ENCODE measurements at regions not wholly inside any gene's neighbourhood (a gene's known extent, or its start where the extent isn't known, plus 50 kb on each side); places are given as distances from the start of the nearest gene placed in this dataset.

- Mint-ChIP-seq H3K27me3 (no peaks in the 10 kb centered on the region), H3K4me1 (peaks cover 45% of the 10 kb centered on the region), H3K4me3 (no peak overlapping the region), H3K9me3 (no peaks in the 10 kb centered on the region), H3K36me3 (ENCODE audit: low read depth) (no peaks in the 10 kb centered on the region), H3K27ac (no peak overlapping the region)
- ATAC-seq (no peak), DNase-seq (no peak)
These were observed 486.8 kb downstream of the FOXO1 start for GRCh38 chr13:40179445-40180281.

- H3K9me3 Mint-ChIP-seq, result peaks cover 3% of the 10 kb centered on the region
- no peak overlapping the region for H3K27ac Mint-ChIP-seq
- peaks cover 52% of the 10 kb centered on the region for H3K4me1 Mint-ChIP-seq
- H3K27me3 Mint-ChIP-seq, result no peaks in the 10 kb centered on the region
- H3K36me3 Mint-ChIP-seq (ENCODE audit: low read depth), result no peaks in the 10 kb centered on the region
- no peak overlapping the region for H3K4me3 Mint-ChIP-seq
- ATAC-seq (no peak), DNase-seq (no peak)
These were observed 485.7 kb downstream of the FOXO1 start for GRCh38 chr13:40180776-40181175.

- no peak for DNase-seq
- Mint-ChIP-seq H3K9me3 (peaks cover 3% of the 10 kb centered on the region), H3K27ac (no peak overlapping the region), H3K4me3 (no peak overlapping the region), H3K27me3 (no peaks in the 10 kb centered on the region), H3K36me3 (ENCODE audit: low read depth) (no peaks in the 10 kb centered on the region), H3K4me1 (peaks cover 56% of the 10 kb centered on the region)
- ATAC-seq, result peak; percentile 57
These were observed 485.1 kb downstream of the FOXO1 start for GRCh38 chr13:40181203-40181845.

- ATAC-seq (no peak), DNase-seq (no peak)
- Mint-ChIP-seq H3K36me3 (ENCODE audit: low read depth) (no peaks in the 10 kb centered on the region), H3K9me3 (peaks cover 3% of the 10 kb centered on the region), H3K4me1 (peaks cover 68% of the 10 kb centered on the region), H3K27ac (no peak overlapping the region), H3K4me3 (no peak overlapping the region), H3K27me3 (no peaks in the 10 kb centered on the region)
These were observed 483.9 kb downstream of the FOXO1 start for GRCh38 chr13:40182591-40182990.

GRCh38 chr13:40185414-40185813 is 481.0 kb downstream of the FOXO1 start:
- no peak overlapping the region for H3K4me3 Mint-ChIP-seq
- H3K36me3 Mint-ChIP-seq (ENCODE audit: low read depth), result no peaks in the 10 kb centered on the region
- no peak for DNase-seq
- H3K9me3 Mint-ChIP-seq, result peaks cover 3% of the 10 kb centered on the region
- no peaks in the 10 kb centered on the region for H3K27me3 Mint-ChIP-seq
- peaks cover 77% of the 10 kb centered on the region for H3K4me1 Mint-ChIP-seq
- ATAC-seq, result no peak
- H3K27ac Mint-ChIP-seq, result no peak overlapping the region

GRCh38 chr13:40186041-40186440 is 480.4 kb downstream of the FOXO1 start:
- H3K36me3 Mint-ChIP-seq (ENCODE audit: low read depth), result no peaks in the 10 kb centered on the region
- no peaks in the 10 kb centered on the region for H3K27me3 Mint-ChIP-seq
- H3K4me1 Mint-ChIP-seq, result peaks cover 83% of the 10 kb centered on the region
- H3K4me3 Mint-ChIP-seq, result no peak overlapping the region
- ATAC-seq (no peak), DNase-seq (no peak)
- H3K27ac Mint-ChIP-seq, result peak overlapping the region; percentile 90
- peaks cover 3% of the 10 kb centered on the region for H3K9me3 Mint-ChIP-seq

GRCh38 chr13:40186626-40187323 is 479.7 kb downstream of the FOXO1 start:
- no peak overlapping the region for H3K4me3 Mint-ChIP-seq
- ATAC-seq (no peak), DNase-seq (no peak)
- peak overlapping the region; percentile 90 for H3K27ac Mint-ChIP-seq
- no peaks in the 10 kb centered on the region for H3K27me3 Mint-ChIP-seq
- H3K36me3 Mint-ChIP-seq (ENCODE audit: low read depth), result no peaks in the 10 kb centered on the region
- H3K4me1 Mint-ChIP-seq, result peaks cover 83% of the 10 kb centered on the region
- peaks cover 3% of the 10 kb centered on the region for H3K9me3 Mint-ChIP-seq

GRCh38 chr13:40187324-40187795 is 479.1 kb downstream of the FOXO1 start:
- ATAC-seq (peak; percentile 44), DNase-seq (peak; percentile 41)

GRCh38 chr13:40187841-40188591 is 478.4 kb downstream of the FOXO1 start:
- peak; percentile 35 for DNase-seq
- Mint-ChIP-seq H3K4me3 (peak overlapping the region; percentile 67), H3K27ac (peak overlapping the region; percentile 90), H3K36me3 (ENCODE audit: low read depth) (no peaks in the 10 kb centered on the region), H3K27me3 (no peaks in the 10 kb centered on the region), H3K4me1 (peaks cover 83% of the 10 kb centered on the region), H3K9me3 (peaks cover 3% of the 10 kb centered on the region)
- peak; percentile 34 for ATAC-seq

More at GRCh38 chr13:40187324-40187795, 479.1 kb downstream of the FOXO1 start:
- Mint-ChIP-seq H3K27me3 (no peaks in the 10 kb centered on the region), H3K36me3 (ENCODE audit: low read depth) (no peaks in the 10 kb centered on the region), H3K9me3 (peaks cover 3% of the 10 kb centered on the region), H3K4me3 (peak overlapping the region; percentile 67), H3K27ac (peak overlapping the region; percentile 90), H3K4me1 (peaks cover 89% of the 10 kb centered on the region)

GRCh38 chr13:40189426-40189825 is 477.0 kb downstream of the FOXO1 start:
- DNase-seq (no peak), ATAC-seq (peak; percentile 73)
- Mint-ChIP-seq H3K27me3 (no peaks in the 10 kb centered on the region), H3K9me3 (peaks cover 3% of the 10 kb centered on the region), H3K4me1 (peaks cover 74% of the 10 kb centered on the region), H3K4me3 (peak overlapping the region; percentile 37), H3K36me3 (ENCODE audit: low read depth) (no peaks in the 10 kb centered on the region), H3K27ac (peak overlapping the region; percentile 90)

- peak overlapping the region; percentile 90 for H3K27ac Mint-ChIP-seq
These were observed 476.4 kb downstream of the FOXO1 start for GRCh38 chr13:40189898-40190630.

GRCh38 chr13:40190641-40191100 is 475.8 kb downstream of the FOXO1 start:
- Mint-ChIP-seq H3K9me3 (no peaks in the 10 kb centered on the region), H3K36me3 (ENCODE audit: low read depth) (no peaks in the 10 kb centered on the region), H3K4me3 (peak overlapping the region; percentile 37), H3K4me1 (peaks cover 64% of the 10 kb centered on the region), H3K27me3 (no peaks in the 10 kb centered on the region), H3K27ac (peak overlapping the region; percentile 73)
- DNase-seq (peak; percentile 62), ATAC-seq (peak; percentile 39)

More at GRCh38 chr13:40189898-40190630, 476.4 kb downstream of the FOXO1 start:
- H3K36me3 Mint-ChIP-seq (ENCODE audit: low read depth), result no peaks in the 10 kb centered on the region
- no peaks in the 10 kb centered on the region for H3K27me3 Mint-ChIP-seq
- peaks cover 3% of the 10 kb centered on the region for H3K9me3 Mint-ChIP-seq
- peak overlapping the region; percentile 37 for H3K4me3 Mint-ChIP-seq
- H3K4me1 Mint-ChIP-seq, result peaks cover 70% of the 10 kb centered on the region
- ATAC-seq, result no peak
- DNase-seq, result no peak

GRCh38 chr13:40191186-40191980 is 475.1 kb downstream of the FOXO1 start:
- peaks cover 59% of the 10 kb centered on the region for H3K4me1 Mint-ChIP-seq
- H3K27me3 Mint-ChIP-seq, result no peaks in the 10 kb centered on the region
- no peaks in the 10 kb centered on the region for H3K36me3 Mint-ChIP-seq (ENCODE audit: low read depth)
- no peaks in the 10 kb centered on the region for H3K9me3 Mint-ChIP-seq
- ATAC-seq (no peak), DNase-seq (no peak)
- H3K27ac Mint-ChIP-seq, result no peak overlapping the region
- no peak overlapping the region for H3K4me3 Mint-ChIP-seq
